ENCODE measurements at regions not wholly inside any gene's neighbourhood (a gene's known extent, or its start where the extent isn't known, plus 50 kb on each side); places are given as distances from the start of the nearest gene placed in this dataset.

GRCh38 chr18:6465281-6465680 lies 50.6 kb upstream of the L3MBTL4 start:
- TF ChIP-seq CTCF (conservative IDR thresholded peaks at IDR 0.05; ENCODE audit: low read length) = no peak
- no peak for TF ChIP-seq EZH2phosphoT487 (IDR thresholded peaks at IDR 0.05; ENCODE audit: borderline replicate concordance, low read depth, low read length)
- no TSS peak for BruUV-seq (replicated peaks)
- no peaks in the 10 kb centered on the region for H3K9me2 ChIP-seq (ENCODE audit: insufficient read depth, low read length)
- no peak for DNase-seq (ENCODE audit: low spot score)
- ChIA-PET CTCF (ENCODE audit: unreplicated experiment) (no interaction called here), POLR2A (no interaction called here)
- no peak overlapping the region for H3K4me2 ChIP-seq (ENCODE audit: low read length)
- intact Hi-C loops (cut with micrococcal nuclease; ENCODE audit: unreplicated experiment) = no loop called here
- no peaks in the 10 kb centered on the region for H3K79me2 ChIP-seq (ENCODE audit: insufficient read depth, low read depth, low read length)
- H3K27ac ChIP-seq (ENCODE audit: low read depth, low read length, poor library complexity, severe bottlenecking) = no peak overlapping the region
- H2AFZ ChIP-seq (ENCODE audit: low read length) = no peak overlapping the region
- H3K4me3 ChIP-seq (ENCODE audit: low read depth, low read length, poor library complexity, severe bottlenecking) = no peak overlapping the region
- no peaks in the 10 kb centered on the region for H3K36me3 ChIP-seq (ENCODE audit: insufficient read depth, low read length)
- no peaks in the 10 kb centered on the region for H4K20me1 ChIP-seq (ENCODE audit: insufficient read depth, low read length)
- H3K9me3 ChIP-seq (ENCODE audit: low read length) = peaks cover 3% of the 10 kb centered on the region; the same call in 1 of the 2 replicates
- no peaks in the 10 kb centered on the region for H3K4me1 ChIP-seq (ENCODE audit: insufficient read depth, low read length, poor library complexity, severe bottlenecking)

GRCh38 chr18:6476190-6476589 lies 61.5 kb upstream of the L3MBTL4 start:
- intact Hi-C loops (cut with micrococcal nuclease; ENCODE audit: unreplicated experiment) = no loop called here
- no peaks in the 10 kb centered on the region for H3K9me3 ChIP-seq (ENCODE audit: low read length)
- H4K20me1 ChIP-seq (ENCODE audit: insufficient read depth, low read length) = no peaks in the 10 kb centered on the region
- POLR2A ChIA-PET = no interaction called here
- TF ChIP-seq CTCF (conservative IDR thresholded peaks at IDR 0.05; ENCODE audit: low read length) (no peak), EZH2phosphoT487 (IDR thresholded peaks at IDR 0.05; ENCODE audit: borderline replicate concordance, low read depth, low read length) (no peak)
- CTCF ChIA-PET (ENCODE audit: unreplicated experiment) = no interaction called here
- H3K27ac ChIP-seq (ENCODE audit: low read depth, low read length, poor library complexity, severe bottlenecking) = no peak overlapping the region
- H2AFZ ChIP-seq (ENCODE audit: low read length) = no peak overlapping the region
- H3K4me3 ChIP-seq (ENCODE audit: low read depth, low read length, poor library complexity, severe bottlenecking) = no peak overlapping the region
- H3K9me2 ChIP-seq (ENCODE audit: insufficient read depth, low read length) = no peaks in the 10 kb centered on the region
- H3K79me2 ChIP-seq (ENCODE audit: insufficient read depth, low read depth, low read length) = no peaks in the 10 kb centered on the region
- no peaks in the 10 kb centered on the region for H3K36me3 ChIP-seq (ENCODE audit: insufficient read depth, low read length)
- H3K4me2 ChIP-seq (ENCODE audit: low read length) = no peak overlapping the region
- BruUV-seq (replicated peaks) = no TSS peak
- no peak for DNase-seq (ENCODE audit: low spot score)
- no peaks in the 10 kb centered on the region for H3K4me1 ChIP-seq (ENCODE audit: insufficient read depth, low read length, poor library complexity, severe bottlenecking)

- H3K9me3 ChIP-seq (ENCODE audit: low read length) = no peaks in the 10 kb centered on the region
- no peak for DNase-seq (ENCODE audit: low spot score)
Measured at GRCh38 chr18:6476880-6477279, 62.2 kb upstream of the L3MBTL4 start.

More at GRCh38 chr18:6476880-6477279, 62.2 kb upstream of the L3MBTL4 start:
- H3K9me2 ChIP-seq (ENCODE audit: insufficient read depth, low read length) = no peaks in the 10 kb centered on the region
- no peaks in the 10 kb centered on the region for H3K36me3 ChIP-seq (ENCODE audit: insufficient read depth, low read length)
- TF ChIP-seq EZH2phosphoT487 (IDR thresholded peaks at IDR 0.05; ENCODE audit: borderline replicate concordance, low read depth, low read length) (no peak), CTCF (conservative IDR thresholded peaks at IDR 0.05; ENCODE audit: low read length) (no peak)
- H3K4me2 ChIP-seq (ENCODE audit: low read length) = no peak overlapping the region
- ChIA-PET POLR2A (no interaction called here), CTCF (ENCODE audit: unreplicated experiment) (no interaction called here)
- no peaks in the 10 kb centered on the region for H4K20me1 ChIP-seq (ENCODE audit: insufficient read depth, low read length)
- no TSS peak for BruUV-seq (replicated peaks)
- H3K4me3 ChIP-seq (ENCODE audit: low read depth, low read length, poor library complexity, severe bottlenecking) = no peak overlapping the region
- H3K79me2 ChIP-seq (ENCODE audit: insufficient read depth, low read depth, low read length) = no peaks in the 10 kb centered on the region
- no peak overlapping the region for H2AFZ ChIP-seq (ENCODE audit: low read length)
- no peaks in the 10 kb centered on the region for H3K4me1 ChIP-seq (ENCODE audit: insufficient read depth, low read length, poor library complexity, severe bottlenecking)
- no peak overlapping the region for H3K27ac ChIP-seq (ENCODE audit: low read depth, low read length, poor library complexity, severe bottlenecking)
- intact Hi-C loops (cut with micrococcal nuclease; ENCODE audit: unreplicated experiment) = no loop called here
